Esophagus muscularis mucosa (tissue), 4 donors: ENCODE measurements at regions not wholly inside any gene's neighbourhood (a gene's known extent, or its start where the extent isn't known, plus 50 kb on each side); places are given as distances from the start of the nearest gene placed in this dataset.

Experiments used
- DNase-seq: peaks from one replicate; pipeline ENCODE4 v3.0.0-alpha.2; 2017; ENCODE audit errors: extremely low spot score
- H3K27ac ChIP-seq, 4 donors: fragments of 200-600 bp; sonication (generic); replicated peaks in 1 of 4; 1 replicate in 3 of 4; 2 replicates in 1 of 4; pipeline ENCODE4 v1.5.1; 2016 to 2019; ENCODE audit warnings: mild to moderate bottlenecking in 1 of 4
- H3K27me3 ChIP-seq, 4 donors: fragments of 200-600 bp; sonication (generic); one replicate each; pipeline versions ENCODE4 v1.5.1 to v1.6.0; 2016 to 2019
- H3K36me3 ChIP-seq, 4 donors: fragments of 200-600 bp; sonication (generic); one replicate each; pipeline ENCODE4 v1.5.1; 2016 to 2019
- H3K4me1 ChIP-seq, 4 donors: fragments of 200-600 bp; sonication (generic); one replicate each; pipeline ENCODE4 v1.5.1; 2016 to 2019
- H3K4me3 ChIP-seq, 4 donors: fragments of 200-600 bp; sonication (generic); 1 replicate in 2 of 4; 2 replicates in 2 of 4; pipeline ENCODE4 v1.5.1; 2016 to 2019; ENCODE audit warnings: mild to moderate bottlenecking in 4 of 4, moderate library complexity in 1 of 4
- H3K9me3 ChIP-seq, 4 donors: fragments of 200-600 bp; sonication (generic); 1 replicate in 3 of 4; 2 replicates in 1 of 4; pipeline ENCODE4 v1.5.1; 2016 to 2019
- EP300 ChIP-seq: sonication (generic); formaldehyde crosslinking; IDR thresholded peaks from one replicate; pipeline ENCODE4 v1.6.1; 2017; ENCODE audit warnings: antibody characterized with exemption
- POLR2A ChIP-seq: fragments of 450-650 bp; IDR thresholded peaks from one replicate; pipeline ENCODE4 v1.6.1; 2017; ENCODE audit warnings: antibody characterized with exemption, moderate library complexity, mild to moderate bottlenecking, low read depth
- POLR2AphosphoS5 ChIP-seq, 2 donors: sonication (generic); formaldehyde crosslinking; IDR thresholded peaks; one replicate each; pipeline ENCODE4 v1.6.1; 2017; ENCODE audit warnings: antibody characterized with exemption in 2 of 2
- WGBS: methylation state at CpG from one replicate; pipeline ENCODE4 v1.1.5; 2018; 5-methylcytosine and 5-hydroxymethylcytosine counted together
- intact Hi-C: fragments of 100-400 bp; cut with DNase I; formaldehyde crosslinking; loops from one replicate; pipeline ENCODE4 v1.15.1; 2023
- TF ChIP-seq, protein P1 (sequence below), 3 experiments: fragments of 200-600 bp in 2 of 3; fragments of 450-650 bp in 1 of 3; sonication (generic) in 2 of 3; IDR thresholded peaks; one replicate each; pipeline ENCODE4 v1.5.1; 2017 to 2019; ENCODE audit warnings: antibody characterized with exemption in 3 of 3, mild to moderate bottlenecking in 2 of 3, moderate library complexity in 1 of 3

DNA sequence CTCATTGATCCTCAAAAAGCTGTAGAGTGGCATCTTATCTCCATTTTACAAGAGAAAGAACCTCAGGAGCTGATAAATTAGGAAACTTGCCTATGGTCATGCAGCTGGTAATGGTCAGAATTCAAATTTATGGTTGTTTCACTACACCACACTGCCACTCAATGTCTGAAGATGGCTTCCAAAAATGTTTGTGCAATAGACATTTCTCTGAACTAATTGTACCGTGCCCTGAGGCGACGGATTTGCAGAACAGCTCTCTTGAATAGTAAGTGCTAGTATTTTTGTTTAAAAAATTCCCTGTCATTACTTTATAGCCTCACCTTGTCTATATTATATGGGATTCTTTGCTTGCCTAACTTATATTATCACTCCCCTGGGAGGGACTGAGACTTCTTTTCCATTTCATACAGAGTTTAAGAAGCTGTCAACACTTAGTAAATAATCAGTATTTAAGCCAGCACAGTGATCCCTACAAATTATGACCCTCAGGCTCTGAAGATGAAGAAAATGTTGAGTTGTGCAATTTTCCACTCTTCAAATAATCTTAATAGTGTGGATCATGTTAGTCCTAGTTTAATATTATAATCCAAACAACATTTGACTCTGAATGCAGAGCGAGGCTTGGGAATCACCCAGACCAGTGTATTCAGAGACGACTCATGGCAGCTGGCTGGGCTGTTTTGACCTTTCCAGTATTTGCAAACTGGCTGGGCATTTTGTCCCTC is 346.6 kb downstream of the PTEN start:
- 77% methylated on average over 5 of the region's 5 CpGs for WGBS
- no peak for DNase-seq
- Histone ChIP-seq H3K9me3 (no peaks in the 10 kb centered on the region), H3K27ac (no peak overlapping the region), H3K36me3 (no peaks in the 10 kb centered on the region), H3K27me3 (no peaks in the 10 kb centered on the region), H3K4me3 (no peak overlapping the region), H3K4me1 (no peaks in the 10 kb centered on the region)
- intact Hi-C loops = no loop called here
- no peak for TF ChIP-seq POLR2A
- no peak for TF ChIP-seq EP300
- TF ChIP-seq, protein P1, sequence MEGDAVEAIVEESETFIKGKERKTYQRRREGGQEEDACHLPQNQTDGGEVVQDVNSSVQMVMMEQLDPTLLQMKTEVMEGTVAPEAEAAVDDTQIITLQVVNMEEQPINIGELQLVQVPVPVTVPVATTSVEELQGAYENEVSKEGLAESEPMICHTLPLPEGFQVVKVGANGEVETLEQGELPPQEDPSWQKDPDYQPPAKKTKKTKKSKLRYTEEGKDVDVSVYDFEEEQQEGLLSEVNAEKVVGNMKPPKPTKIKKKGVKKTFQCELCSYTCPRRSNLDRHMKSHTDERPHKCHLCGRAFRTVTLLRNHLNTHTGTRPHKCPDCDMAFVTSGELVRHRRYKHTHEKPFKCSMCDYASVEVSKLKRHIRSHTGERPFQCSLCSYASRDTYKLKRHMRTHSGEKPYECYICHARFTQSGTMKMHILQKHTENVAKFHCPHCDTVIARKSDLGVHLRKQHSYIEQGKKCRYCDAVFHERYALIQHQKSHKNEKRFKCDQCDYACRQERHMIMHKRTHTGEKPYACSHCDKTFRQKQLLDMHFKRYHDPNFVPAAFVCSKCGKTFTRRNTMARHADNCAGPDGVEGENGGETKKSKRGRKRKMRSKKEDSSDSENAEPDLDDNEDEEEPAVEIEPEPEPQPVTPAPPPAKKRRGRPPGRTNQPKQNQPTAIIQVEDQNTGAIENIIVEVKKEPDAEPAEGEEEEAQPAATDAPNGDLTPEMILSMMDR (IDR thresholded peaks at IDR 0.05) = no peak
- no peak for TF ChIP-seq POLR2AphosphoS5 (IDR thresholded peaks at IDR 0.05)

DNA sequence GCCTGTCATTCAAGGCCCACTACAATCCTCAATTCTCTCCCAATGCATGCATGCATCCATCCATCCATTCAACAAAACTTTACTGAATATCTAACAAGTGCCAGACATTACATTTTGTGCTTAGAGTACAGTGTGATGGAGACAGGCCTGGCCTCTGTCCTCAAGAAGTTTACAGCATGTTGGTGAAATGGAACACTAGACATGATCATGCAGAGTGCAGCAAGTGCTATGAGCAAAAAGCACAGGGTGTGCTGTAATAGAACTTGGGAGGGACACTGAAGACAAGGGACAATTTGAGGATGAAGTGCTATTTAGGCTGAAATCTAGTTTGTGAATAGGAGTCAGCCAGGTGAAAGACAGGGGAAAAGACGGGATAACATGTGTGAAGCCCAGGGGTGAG is 347.8 kb downstream of the PTEN start:
- Histone ChIP-seq H3K9me3 (no peaks in the 10 kb centered on the region), H3K4me1 (no peaks in the 10 kb centered on the region), H3K27me3 (no peaks in the 10 kb centered on the region), H3K4me3 (no peak overlapping the region), H3K36me3 (no peaks in the 10 kb centered on the region), H3K27ac (no peak overlapping the region)
- no peak for TF ChIP-seq EP300
- TF ChIP-seq, protein P1 (IDR thresholded peaks at IDR 0.05) = no peak
- TF ChIP-seq POLR2A = no peak
- no peak for TF ChIP-seq POLR2AphosphoS5 (IDR thresholded peaks at IDR 0.05)
- WGBS = 93% methylated on average over 1 of the region's 1 CpG
- intact Hi-C loops = no loop called here
- no peak for DNase-seq

DNA sequence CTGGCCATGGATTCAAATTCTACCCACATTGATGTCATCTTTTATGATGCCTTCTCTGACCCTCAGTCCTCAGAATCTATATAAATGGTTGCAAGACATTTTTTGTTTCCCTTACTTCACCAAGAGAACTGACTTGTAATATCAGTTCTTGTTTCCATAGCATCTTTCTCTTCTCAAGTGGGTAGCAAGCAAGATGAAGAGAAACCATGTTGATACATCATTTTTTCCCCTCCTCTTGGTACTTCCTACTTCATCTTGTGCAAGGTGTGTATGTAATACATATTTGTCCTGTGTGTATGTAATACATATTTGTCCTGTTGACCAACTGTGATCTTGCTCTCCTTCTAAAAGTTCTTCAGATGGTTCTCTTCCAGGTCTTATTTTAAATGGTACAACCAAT is 348.6 kb downstream of the PTEN start:
- H3K9me3 ChIP-seq = no peaks in the 10 kb centered on the region
- TF ChIP-seq POLR2A = no peak
- TF ChIP-seq, protein P1 (IDR thresholded peaks at IDR 0.05) = no peak
- TF ChIP-seq POLR2AphosphoS5 (IDR thresholded peaks at IDR 0.05) = no peak
- TF ChIP-seq EP300 = no peak
- no peak overlapping the region for H3K4me3 ChIP-seq
- intact Hi-C loops = no loop called here
- no peaks in the 10 kb centered on the region for H3K4me1 ChIP-seq
- DNase-seq = no peak
- H3K27me3 ChIP-seq = no peaks in the 10 kb centered on the region
- H3K27ac ChIP-seq = no peak overlapping the region
- no peaks in the 10 kb centered on the region for H3K36me3 ChIP-seq

DNA sequence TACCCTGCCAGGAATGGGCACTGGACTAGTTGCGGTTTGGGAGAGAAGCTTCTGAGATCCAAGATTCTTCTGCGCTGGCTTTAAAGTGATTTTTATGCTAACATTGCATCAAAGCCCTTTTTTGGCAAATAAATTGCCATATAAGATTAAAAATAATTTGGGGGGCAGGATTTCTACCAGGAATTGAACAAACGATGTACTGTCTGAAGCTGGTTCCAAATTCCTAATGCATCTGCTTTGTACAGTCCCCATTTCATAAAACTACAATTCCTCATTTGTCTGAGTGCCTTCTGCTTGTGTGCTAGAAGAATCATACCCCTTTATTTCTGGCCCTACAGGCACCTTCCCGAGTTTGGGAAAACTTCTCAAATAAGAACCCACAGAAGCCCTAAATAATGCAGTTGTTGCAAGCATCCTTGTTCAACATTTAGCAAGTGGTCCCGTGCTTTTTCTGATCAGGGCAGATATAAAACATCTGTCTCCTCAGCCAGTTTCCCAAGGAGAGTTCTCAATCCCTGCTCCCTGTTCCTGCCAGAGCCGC is 349.7 kb downstream of the PTEN start:
- Histone ChIP-seq H3K27me3 (no peaks in the 10 kb centered on the region), H3K9me3 (no peaks in the 10 kb centered on the region), H3K36me3 (no peaks in the 10 kb centered on the region), H3K27ac (no peak overlapping the region), H3K4me1 (no peaks in the 10 kb centered on the region), H3K4me3 (no peak overlapping the region)
- TF ChIP-seq EP300 (no peak), POLR2A (no peak), POLR2AphosphoS5 (IDR thresholded peaks at IDR 0.05) (no peak)
- TF ChIP-seq, protein P1 (IDR thresholded peaks at IDR 0.05) = no peak
- 80% methylated on average over 6 of the region's 6 CpGs for WGBS
- intact Hi-C loops = no loop called here
- DNase-seq = no peak

DNA sequence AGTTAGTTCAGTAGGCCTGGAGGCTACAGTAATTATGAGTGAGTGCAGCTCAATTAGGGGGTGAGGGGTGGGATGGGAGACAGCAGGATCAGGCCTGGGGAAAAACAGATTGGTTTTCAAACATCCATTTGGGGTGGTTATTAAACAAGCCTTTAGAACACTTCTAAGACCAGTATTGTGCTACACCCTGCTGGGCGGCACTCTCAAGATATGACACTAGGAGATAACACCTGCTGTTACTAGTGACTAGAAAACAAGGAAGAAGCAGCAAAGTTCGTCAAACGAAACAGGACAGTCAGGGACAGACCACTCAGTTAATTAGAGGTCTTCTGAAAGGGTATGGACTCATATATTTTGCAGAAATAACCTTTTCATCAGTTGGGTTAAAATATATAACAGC is 353.6 kb downstream of the PTEN start:
- DNase-seq = no peak
- Histone ChIP-seq H3K27me3 (no peaks in the 10 kb centered on the region), H3K27ac (no peak overlapping the region), H3K4me3 (no peak overlapping the region), H3K36me3 (no peaks in the 10 kb centered on the region), H3K9me3 (no peaks in the 10 kb centered on the region), H3K4me1 (peaks cover 0 to 12% (median 11%) of the 10 kb centered on the region in 4 donors)
- TF ChIP-seq EP300 (no peak), POLR2AphosphoS5 (IDR thresholded peaks at IDR 0.05) (no peak), POLR2A (no peak)
- TF ChIP-seq, protein P1 (IDR thresholded peaks at IDR 0.05) = no peak
- 91% methylated on average over 3 of the region's 3 CpGs for WGBS
- intact Hi-C loops = no loop called here
